ENCODE measurements at regions not wholly inside any gene's neighbourhood (a gene's known extent, or its start where the extent isn't known, plus 50 kb on each side); places are given as distances from the start of the nearest gene placed in this dataset.

DNA sequence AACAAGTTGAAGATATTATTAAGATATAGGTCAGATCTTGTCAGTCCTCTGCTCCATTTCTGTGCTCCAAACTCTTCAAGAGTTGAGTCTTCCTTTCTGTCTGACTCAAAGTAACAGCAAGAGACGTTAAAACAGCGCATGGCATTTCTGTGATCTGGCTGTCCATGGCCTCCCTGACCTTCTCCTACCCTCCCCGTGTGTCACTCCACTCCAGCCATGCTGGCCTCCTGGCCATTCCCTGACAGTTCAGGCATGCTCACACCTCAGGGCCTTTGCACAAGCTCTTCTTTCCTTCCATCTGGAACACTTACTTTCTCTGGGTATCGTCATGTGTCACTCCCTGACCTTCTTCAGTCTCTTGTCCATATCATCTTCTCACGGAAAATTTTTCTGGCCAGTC lies 229.0 kb downstream of the CENPF start:
- TF ChIP-seq, protein P1, sequence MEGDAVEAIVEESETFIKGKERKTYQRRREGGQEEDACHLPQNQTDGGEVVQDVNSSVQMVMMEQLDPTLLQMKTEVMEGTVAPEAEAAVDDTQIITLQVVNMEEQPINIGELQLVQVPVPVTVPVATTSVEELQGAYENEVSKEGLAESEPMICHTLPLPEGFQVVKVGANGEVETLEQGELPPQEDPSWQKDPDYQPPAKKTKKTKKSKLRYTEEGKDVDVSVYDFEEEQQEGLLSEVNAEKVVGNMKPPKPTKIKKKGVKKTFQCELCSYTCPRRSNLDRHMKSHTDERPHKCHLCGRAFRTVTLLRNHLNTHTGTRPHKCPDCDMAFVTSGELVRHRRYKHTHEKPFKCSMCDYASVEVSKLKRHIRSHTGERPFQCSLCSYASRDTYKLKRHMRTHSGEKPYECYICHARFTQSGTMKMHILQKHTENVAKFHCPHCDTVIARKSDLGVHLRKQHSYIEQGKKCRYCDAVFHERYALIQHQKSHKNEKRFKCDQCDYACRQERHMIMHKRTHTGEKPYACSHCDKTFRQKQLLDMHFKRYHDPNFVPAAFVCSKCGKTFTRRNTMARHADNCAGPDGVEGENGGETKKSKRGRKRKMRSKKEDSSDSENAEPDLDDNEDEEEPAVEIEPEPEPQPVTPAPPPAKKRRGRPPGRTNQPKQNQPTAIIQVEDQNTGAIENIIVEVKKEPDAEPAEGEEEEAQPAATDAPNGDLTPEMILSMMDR (CRISPR knock-in tag; IDR thresholded peaks at IDR 0.05) = no peak
- TF ChIP-seq, protein P2, sequence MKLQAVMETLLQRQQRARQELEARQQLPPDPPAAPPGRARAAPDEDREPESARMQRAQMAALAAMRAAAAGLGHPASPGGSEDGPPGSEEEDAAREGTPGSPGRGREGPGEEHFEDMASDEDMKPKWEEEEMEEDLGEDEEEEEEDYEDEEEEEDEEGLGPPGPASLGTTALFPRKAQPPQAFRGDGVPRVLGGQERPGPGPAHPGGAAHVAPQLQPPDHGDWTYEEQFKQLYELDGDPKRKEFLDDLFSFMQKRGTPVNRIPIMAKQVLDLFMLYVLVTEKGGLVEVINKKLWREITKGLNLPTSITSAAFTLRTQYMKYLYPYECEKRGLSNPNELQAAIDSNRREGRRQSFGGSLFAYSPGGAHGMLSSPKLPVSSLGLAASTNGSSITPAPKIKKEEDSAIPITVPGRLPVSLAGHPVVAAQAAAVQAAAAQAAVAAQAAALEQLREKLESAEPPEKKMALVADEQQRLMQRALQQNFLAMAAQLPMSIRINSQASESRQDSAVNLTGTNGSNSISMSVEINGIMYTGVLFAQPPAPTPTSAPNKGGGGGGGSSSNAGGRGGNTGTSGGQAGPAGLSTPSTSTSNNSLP (IDR thresholded peaks at IDR 0.05; ENCODE audit: low read depth, low read length) = no peak
- TF ChIP-seq FIP1L1 (IDR thresholded peaks at IDR 0.05; ENCODE audit: borderline replicate concordance, insufficient read depth, low read depth, low read length) (no peak), EP300 (IDR thresholded peaks at IDR 0.05; ENCODE audit: low read depth in 2 of 2, low read length in 2 of 2) (no peak), EP300 (CRISPR knock-in tag; IDR thresholded peaks at IDR 0.05; ENCODE audit: borderline replicate concordance) (no peak)

All from HepG2 (cell line).